HFFc6 (cell line): ENCODE measurements at regions not wholly inside any gene's neighbourhood (a gene's known extent, or its start where the extent isn't known, plus 50 kb on each side); places are given as distances from the start of the nearest gene placed in this dataset.
A peak's percentile ranks its signal among the peaks of the same experiment; 100 is the strongest.

Source experiments
- DNase-seq: peaks from one replicate; pipeline ENCODE4 v3.0.0-alpha.2; 2018
- H3K27ac Mint-ChIP-seq: 2 replicates; pipeline ENCODE4 v1.8.0; 2020; ENCODE audit warnings: mild to moderate bottlenecking, mixed read lengths
- H3K27me3 Mint-ChIP-seq: 2 replicates; pipeline ENCODE4 v1.8.0; 2021; ENCODE audit warnings: mild to moderate bottlenecking, moderate library complexity, mixed read lengths; ENCODE audit not compliant: insufficient read depth
- H3K36me3 Mint-ChIP-seq: 2 replicates; pipeline ENCODE4 v1.8.0; 2021; ENCODE audit warnings: low read depth, mixed read lengths
- H3K4me1 Mint-ChIP-seq: 2 replicates; pipeline ENCODE4 v1.8.0; 2020; ENCODE audit warnings: low read depth, mixed read lengths
- H3K4me3 Mint-ChIP-seq: 2 replicates; pipeline ENCODE4 v1.8.0; 2020; ENCODE audit warnings: mild to moderate bottlenecking, moderate library complexity, mixed read lengths
- H3K9me3 Mint-ChIP-seq: 2 replicates; pipeline ENCODE4 v1.8.0; 2020; ENCODE audit warnings: mild to moderate bottlenecking, mixed read lengths
- TF ChIP-seq, protein P1 (sequence below): fragments of 200-600 bp; sonication (generic); IDR thresholded peaks from 2 replicates; pipeline ENCODE4 v1.5.0; 2021; ENCODE audit warnings: antibody characterized with exemption, mild to moderate bottlenecking

DNA sequence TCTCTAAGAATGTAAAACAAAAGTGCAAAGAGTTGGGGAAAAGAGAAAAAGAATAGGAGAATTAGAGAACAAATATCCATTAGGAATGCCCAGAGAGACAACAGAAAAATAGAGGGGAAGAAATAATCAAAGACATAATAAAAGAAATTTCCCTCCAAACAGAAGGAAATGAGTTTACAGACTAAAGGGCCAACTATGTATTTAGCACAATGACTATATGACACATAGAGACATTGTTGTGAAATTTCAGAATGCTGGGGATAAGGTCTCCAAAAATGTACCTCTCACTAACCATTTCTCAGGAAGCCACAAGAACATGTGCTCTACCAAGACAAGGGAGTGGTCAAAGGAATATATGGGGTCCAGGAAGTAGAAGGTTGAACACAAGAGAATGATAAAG, 121.0 kb upstream of the ACSL4 start:
- DNase-seq = no peak
- no peaks in the 10 kb centered on the region; the same call in 1 of the 2 replicates for H3K36me3 Mint-ChIP-seq
- no peak overlapping the region for H3K27ac Mint-ChIP-seq
- no peaks in the 10 kb centered on the region for H3K9me3 Mint-ChIP-seq
- no peak overlapping the region for H3K4me3 Mint-ChIP-seq
- H3K27me3 Mint-ChIP-seq = peaks cover 2% of the 10 kb centered on the region; the same call in 1 of the 2 replicates
- TF ChIP-seq, protein P1, sequence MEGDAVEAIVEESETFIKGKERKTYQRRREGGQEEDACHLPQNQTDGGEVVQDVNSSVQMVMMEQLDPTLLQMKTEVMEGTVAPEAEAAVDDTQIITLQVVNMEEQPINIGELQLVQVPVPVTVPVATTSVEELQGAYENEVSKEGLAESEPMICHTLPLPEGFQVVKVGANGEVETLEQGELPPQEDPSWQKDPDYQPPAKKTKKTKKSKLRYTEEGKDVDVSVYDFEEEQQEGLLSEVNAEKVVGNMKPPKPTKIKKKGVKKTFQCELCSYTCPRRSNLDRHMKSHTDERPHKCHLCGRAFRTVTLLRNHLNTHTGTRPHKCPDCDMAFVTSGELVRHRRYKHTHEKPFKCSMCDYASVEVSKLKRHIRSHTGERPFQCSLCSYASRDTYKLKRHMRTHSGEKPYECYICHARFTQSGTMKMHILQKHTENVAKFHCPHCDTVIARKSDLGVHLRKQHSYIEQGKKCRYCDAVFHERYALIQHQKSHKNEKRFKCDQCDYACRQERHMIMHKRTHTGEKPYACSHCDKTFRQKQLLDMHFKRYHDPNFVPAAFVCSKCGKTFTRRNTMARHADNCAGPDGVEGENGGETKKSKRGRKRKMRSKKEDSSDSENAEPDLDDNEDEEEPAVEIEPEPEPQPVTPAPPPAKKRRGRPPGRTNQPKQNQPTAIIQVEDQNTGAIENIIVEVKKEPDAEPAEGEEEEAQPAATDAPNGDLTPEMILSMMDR = no peak
- peaks cover 24% of the 10 kb centered on the region for H3K4me1 Mint-ChIP-seq

DNA sequence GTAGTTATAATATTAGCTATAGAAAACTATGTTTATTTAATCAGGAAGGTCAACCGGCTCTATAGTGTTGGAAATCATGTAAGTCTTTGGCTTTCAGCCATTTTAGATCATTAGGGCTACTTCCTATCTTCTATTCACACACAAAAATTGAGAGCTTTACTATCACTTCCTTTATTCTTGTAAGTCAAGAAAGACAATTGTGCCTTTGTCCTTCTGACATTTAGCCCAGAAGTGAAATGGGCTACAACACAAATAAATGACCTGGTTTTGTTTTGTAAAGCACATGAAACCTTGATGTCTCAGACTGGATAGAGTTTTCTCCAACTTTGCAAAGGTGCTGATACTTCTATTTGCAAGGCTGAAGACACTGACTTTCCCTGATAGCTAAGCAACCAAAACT, 122.4 kb upstream of the ACSL4 start:
- no peaks in the 10 kb centered on the region for H3K9me3 Mint-ChIP-seq
- H3K36me3 Mint-ChIP-seq = no peaks in the 10 kb centered on the region; the same call in 1 of the 2 replicates
- H3K4me1 Mint-ChIP-seq = peaks cover 21% of the 10 kb centered on the region
- peaks cover 2% of the 10 kb centered on the region; the same call in 1 of the 2 replicates for H3K27me3 Mint-ChIP-seq
- TF ChIP-seq, protein P1 = no peak
- no peak overlapping the region for H3K27ac Mint-ChIP-seq
- H3K4me3 Mint-ChIP-seq = no peak overlapping the region
- no peak for DNase-seq

DNA sequence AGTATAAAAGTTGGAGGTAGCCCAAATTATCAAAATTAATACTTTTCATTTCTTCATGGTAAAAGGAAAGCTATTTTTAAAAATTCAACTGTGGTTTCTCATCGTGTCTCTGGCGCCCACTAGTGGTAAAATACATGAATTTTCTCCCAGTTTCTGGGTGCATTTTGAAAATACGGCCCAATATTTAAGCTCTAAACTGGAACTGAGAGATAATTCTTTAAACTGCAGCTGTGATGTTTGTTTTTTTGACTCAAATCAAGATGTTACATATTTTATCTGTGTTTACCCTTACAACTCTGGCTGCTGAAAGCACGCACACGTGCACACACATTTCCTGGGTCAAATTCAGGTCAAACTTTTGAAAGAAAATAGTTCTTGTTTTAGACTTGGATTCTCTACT, 123.9 kb upstream of the ACSL4 start:
- Mint-ChIP-seq H3K27ac (0 out of 2 replicates have a peak overlapping the region, but pooled peaks have one; percentile 7), H3K9me3 (no peaks in the 10 kb centered on the region), H3K4me3 (peak overlapping the region; percentile 60), H3K27me3 (peaks cover 2% of the 10 kb centered on the region; the same call in 1 of the 2 replicates), H3K4me1 (peaks cover 29% of the 10 kb centered on the region), H3K36me3 (no peaks in the 10 kb centered on the region; the same call in 1 of the 2 replicates)
- TF ChIP-seq, protein P1 = peak; percentile 92
- DNase-seq = peak; percentile 15

DNA sequence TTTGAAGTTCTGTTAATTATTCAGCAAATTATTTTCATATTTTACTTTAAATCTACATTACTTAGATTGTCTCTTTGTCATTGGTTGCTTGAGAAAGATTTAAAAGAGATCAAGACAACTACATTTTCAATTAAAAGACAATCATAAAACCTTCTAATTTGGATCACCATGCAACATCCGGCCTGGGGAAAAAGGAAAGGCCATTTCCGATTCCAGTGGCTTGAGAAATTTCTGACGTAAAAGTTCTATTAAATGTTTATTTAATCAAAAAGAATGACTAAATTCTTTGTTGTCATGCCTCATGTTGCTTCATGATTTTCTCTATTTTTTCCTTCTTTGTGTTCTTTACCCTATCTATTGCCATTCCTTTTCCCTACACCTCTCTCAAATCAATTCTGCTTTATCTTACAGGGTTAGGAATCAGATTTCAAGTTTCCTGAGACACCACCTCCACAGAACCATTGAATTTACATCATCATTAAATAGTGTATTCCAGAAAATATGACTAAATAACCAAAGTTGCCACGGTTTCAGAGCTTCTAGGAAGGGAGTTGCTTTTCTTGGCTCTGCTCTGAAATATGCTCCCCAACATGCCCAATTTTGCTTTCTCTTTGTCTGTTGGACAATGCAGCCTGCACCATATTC, 124.6 kb upstream of the ACSL4 start:
- Mint-ChIP-seq H3K27ac (peak overlapping the region; percentile 38; the same call in 1 of the 2 replicates), H3K36me3 (no peaks in the 10 kb centered on the region; the same call in 1 of the 2 replicates), H3K27me3 (peaks cover 2% of the 10 kb centered on the region; the same call in 1 of the 2 replicates), H3K9me3 (no peaks in the 10 kb centered on the region), H3K4me3 (no peak overlapping the region), H3K4me1 (peaks cover 32% of the 10 kb centered on the region)
- TF ChIP-seq, protein P1 = no peak
- DNase-seq = no peak

DNA sequence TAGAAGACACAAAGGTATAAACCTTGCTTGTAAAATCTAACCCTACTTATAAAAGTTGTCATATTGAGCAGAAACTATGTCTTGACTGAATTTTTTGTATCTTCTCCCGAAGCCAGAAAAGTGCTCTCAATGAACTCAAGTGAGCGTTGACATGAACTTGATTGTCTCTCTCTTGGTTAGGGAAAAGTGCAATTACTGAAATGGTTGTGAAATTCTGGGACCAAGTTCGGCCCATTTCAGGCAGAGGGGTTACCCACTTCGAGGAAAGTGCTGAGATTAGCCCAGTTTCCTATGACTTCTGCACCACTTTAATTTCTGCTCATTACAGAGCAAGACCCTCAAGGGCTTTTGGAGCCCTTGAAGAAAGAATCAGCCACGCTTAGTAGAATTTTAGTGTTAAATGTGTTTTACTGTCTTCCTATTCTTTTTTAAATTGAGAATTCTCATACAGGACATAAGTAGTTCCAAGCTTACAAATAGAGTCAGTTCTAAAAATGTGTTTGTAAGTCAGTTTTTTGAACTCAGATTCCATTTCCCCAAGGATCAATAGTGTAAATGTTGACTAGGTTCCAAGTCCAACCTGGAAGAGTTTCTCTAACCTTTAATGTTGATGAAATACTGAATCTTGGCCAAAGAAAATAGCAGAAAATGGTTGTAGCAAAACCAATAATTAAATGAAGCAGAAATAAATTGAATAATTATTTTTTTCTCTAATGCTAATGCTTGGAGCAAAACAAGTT, 125.7 kb upstream of the ACSL4 start:
- peaks cover under 1% of the 10 kb centered on the region; the same call in 1 of the 2 replicates for H3K27me3 Mint-ChIP-seq
- no peaks in the 10 kb centered on the region for H3K9me3 Mint-ChIP-seq
- H3K36me3 Mint-ChIP-seq = no peaks in the 10 kb centered on the region; the same call in 1 of the 2 replicates
- DNase-seq = no peak
- peaks cover 32% of the 10 kb centered on the region for H3K4me1 Mint-ChIP-seq
- no peak overlapping the region for H3K27ac Mint-ChIP-seq
- TF ChIP-seq, protein P1 = no peak
- H3K4me3 Mint-ChIP-seq = no peak overlapping the region
